Thoracic aorta (tissue), 2 donors: ENCODE measurements at regions not wholly inside any gene's neighbourhood (a gene's known extent, or its start where the extent isn't known, plus 50 kb on each side); places are given as distances from the start of the nearest gene placed in this dataset.

ENCODE experiments used
- ATAC-seq: fragments of 150-250 bp; one replicate; pipeline ENCODE4 v1.8.0; 2017; ENCODE audit warnings: low read depth; ENCODE audit not compliant: insufficient number of reproducible peaks, low FRiP score
- DNase-seq: peaks from one replicate; pipeline ENCODE4 v3.0.0-alpha.2; 2020; ENCODE audit warnings: low spot score
- H3K27ac ChIP-seq, 2 donors: fragments of 200-600 bp; sonication (generic); 1 replicate in 1 of 2; 2 replicates in 1 of 2; pipeline ENCODE4 v1.5.1; 2016; ENCODE audit warnings: mild to moderate bottlenecking in 2 of 2, moderate library complexity in 2 of 2
- H3K27me3 ChIP-seq: fragments of 200-600 bp; sonication (generic); replicated peaks from 2 replicates; pipeline ENCODE4 v1.6.0; 2016; ENCODE audit warnings: mild to moderate bottlenecking; ENCODE audit not compliant: insufficient read depth
- H3K36me3 ChIP-seq: fragments of 200-600 bp; sonication (generic); one replicate; pipeline ENCODE4 v1.5.1; 2016
- H3K4me1 ChIP-seq, 2 donors: fragments of 200-600 bp; sonication (generic); 1 replicate in 1 of 2; 2 replicates in 1 of 2; pipeline versions ENCODE4 v1.5.1 to v1.6.0; 2016; ENCODE audit warnings: low read depth in 2 of 2, mild to moderate bottlenecking in 1 of 2; ENCODE audit not compliant: control insufficient read depth in 1 of 2
- H3K4me3 ChIP-seq: fragments of 200-600 bp; sonication (generic); 2 replicates; pipeline ENCODE4 v1.5.1; 2016; ENCODE audit warnings: mild to moderate bottlenecking
- H3K9me3 ChIP-seq: fragments of 200-600 bp; sonication (generic); 2 replicates; pipeline ENCODE4 v1.5.1; 2016
- CTCF ChIP-seq: fragments of 200-600 bp; sonication (generic); IDR thresholded peaks from one replicate; pipeline ENCODE4 v1.5.1; 2019; ENCODE audit warnings: antibody characterized with exemption

- TF ChIP-seq CTCF, result no peak
- Histone ChIP-seq H3K4me3 (no peak overlapping the region), H3K4me1 (no peaks in the 10 kb centered on the region), H3K36me3 (no peaks in the 10 kb centered on the region), H3K9me3 (no peaks in the 10 kb centered on the region), H3K27ac (no peak overlapping the region), H3K27me3 (no peaks in the 10 kb centered on the region)
- DNase-seq (no peak), ATAC-seq (no peak)
Measured at GRCh38 chr2:206875701-206876100, 63.6 kb upstream of the CPO start.

GRCh38 chr2:206876216-206876860 is 63.0 kb upstream of the CPO start:
- H3K36me3 ChIP-seq, result no peaks in the 10 kb centered on the region
- H3K4me1 ChIP-seq, result no peaks in the 10 kb centered on the region
- no peaks in the 10 kb centered on the region for H3K27me3 ChIP-seq
- no peak for TF ChIP-seq CTCF
- DNase-seq, result no peak
- no peaks in the 10 kb centered on the region for H3K9me3 ChIP-seq
- H3K27ac ChIP-seq, result no peak overlapping the region
- no peak overlapping the region for H3K4me3 ChIP-seq
- ATAC-seq, result no peak

GRCh38 chr2:206881708-206882410 is 57.5 kb upstream of the CPO start:
- ATAC-seq, result no peak
- no peak for TF ChIP-seq CTCF
- H3K4me3 ChIP-seq, result no peak overlapping the region

GRCh38 chr2:206886696-206887095 is 52.6 kb upstream of the CPO start:
- Histone ChIP-seq H3K4me3 (no peak overlapping the region), H3K27ac (no peak overlapping the region), H3K4me1 (no peaks in the 10 kb centered on the region), H3K36me3 (peaks cover 7% of the 10 kb centered on the region), H3K9me3 (no peaks in the 10 kb centered on the region), H3K27me3 (no peaks in the 10 kb centered on the region)
- no peak for TF ChIP-seq CTCF
- ATAC-seq (no peak), DNase-seq (no peak)

More at GRCh38 chr2:206881708-206882410, 57.5 kb upstream of the CPO start:
- Histone ChIP-seq H3K27me3 (no peaks in the 10 kb centered on the region), H3K36me3 (peaks cover 7% of the 10 kb centered on the region), H3K9me3 (no peaks in the 10 kb centered on the region), H3K4me1 (no peaks in the 10 kb centered on the region), H3K27ac (no peak overlapping the region)
- DNase-seq, result no peak

GRCh38 chr2:206887745-206888144 is 51.6 kb upstream of the CPO start:
- Histone ChIP-seq H3K4me3 (no peak overlapping the region), H3K9me3 (no peaks in the 10 kb centered on the region), H3K27me3 (no peaks in the 10 kb centered on the region), H3K27ac (no peak overlapping the region), H3K4me1 (no peaks in the 10 kb centered on the region), H3K36me3 (peaks cover 7% of the 10 kb centered on the region)
- DNase-seq (no peak), ATAC-seq (no peak)
- no peak for TF ChIP-seq CTCF
